Activated CD4-positive, alpha-beta T cell treated with anti-CD3 and anti-CD28 coated beads for 36 hours (primary cell): ENCODE measurements at regions not wholly inside any gene's neighbourhood (a gene's known extent, or its start where the extent isn't known, plus 50 kb on each side); places are given as distances from the start of the nearest gene placed in this dataset.

Experiments used
- ATAC-seq: fragments of 200-7000 bp; cut with Tn5 transposase; one replicate; pipeline ENCODE4 v1.10.0; 2021; ENCODE audit warnings: mild to moderate bottlenecking, moderate library complexity
- CTCF ChIA-PET: fragments of 350-600 bp; sonication (Branson Sonifier 250); formaldehyde crosslinking; loops from one replicate; lab custom pipeline; 2021; ENCODE audit warnings: antibody characterized with exemption; lab: Charles Lee
- POLR2A ChIA-PET: fragments of 350-600 bp; sonication (Branson Sonifier 250); formaldehyde crosslinking; loops from one replicate; lab custom pipeline; 2021; ENCODE audit warnings: antibody characterized with exemption, inconsistent platforms; lab: Charles Lee
- DNase-seq: peaks from one replicate; pipeline ENCODE4 v3.0.0-alpha.2; 2020
- H3K27ac Mint-ChIP-seq: one replicate; pipeline ENCODE4 v1.8.0; 2021; ENCODE audit warnings: mixed read lengths
- H3K27me3 Mint-ChIP-seq: one replicate; pipeline ENCODE4 v1.8.0; 2021; ENCODE audit warnings: mixed read lengths
- H3K36me3 Mint-ChIP-seq: one replicate; pipeline ENCODE4 v1.8.0; 2021; ENCODE audit warnings: low read depth, mixed read lengths
- H3K4me1 Mint-ChIP-seq: one replicate; pipeline ENCODE4 v1.8.0; 2021; ENCODE audit warnings: mixed read lengths
- H3K4me3 Mint-ChIP-seq: one replicate; pipeline ENCODE4 v1.8.0; 2021; ENCODE audit warnings: mild to moderate bottlenecking, moderate library complexity, mixed read lengths
- H3K9me3 Mint-ChIP-seq: one replicate; pipeline ENCODE4 v1.8.0; 2021; ENCODE audit warnings: low read depth, mixed read lengths
- intact Hi-C, 2 experiments: fragments of 100-400 bp; cut with DNase I in 1 of 2; cut with micrococcal nuclease in 1 of 2; formaldehyde crosslinking; loops; one replicate each; pipeline versions ENCODE4 v1.14.2 to v1.15.1; 2022 to 2024; cut with DNase I, micrococcal nuclease

DNA sequence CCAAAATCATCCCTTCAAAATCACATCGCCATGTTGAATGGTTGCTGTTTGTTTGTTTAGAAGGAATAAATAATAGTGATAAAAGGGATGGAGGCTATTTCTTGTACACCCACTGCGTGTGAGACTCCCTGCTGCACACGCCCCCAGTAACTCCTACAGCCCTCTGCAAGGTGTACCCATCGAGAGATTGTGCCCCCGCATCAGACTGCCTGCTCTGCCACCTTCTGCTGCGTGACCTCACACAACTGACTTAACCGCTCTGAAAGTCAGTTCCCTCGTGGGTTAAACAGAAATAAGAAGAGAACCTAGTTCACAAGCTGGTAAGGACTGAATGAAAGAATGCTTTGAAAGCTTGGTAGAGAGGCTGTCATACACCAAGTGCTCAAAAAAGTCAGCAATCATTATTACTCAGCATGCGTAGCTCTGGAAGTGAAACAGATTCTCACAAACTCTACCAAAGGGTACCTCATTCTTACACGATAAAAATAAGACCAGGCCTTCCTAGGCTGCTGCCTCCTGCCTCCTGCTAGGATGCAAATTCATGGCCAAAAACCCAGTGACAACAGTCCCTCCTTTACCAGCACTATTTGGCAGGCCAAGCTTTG is 147.1 kb downstream of the CPEB2 start:
- DNase-seq (no peak), ATAC-seq (peak; percentile 66)
- Mint-ChIP-seq H3K9me3 (no peaks in the 10 kb centered on the region), H3K27me3 (peaks cover 7% of the 10 kb centered on the region), H3K4me1 (no peaks in the 10 kb centered on the region), H3K4me3 (no peak overlapping the region), H3K36me3 (no peaks in the 10 kb centered on the region), H3K27ac (no peak overlapping the region)
- intact Hi-C loops, result no loop called here
- POLR2A ChIA-PET, result no interaction called here
- CTCF ChIA-PET, result no interaction called here

- H3K4me3 Mint-ChIP-seq, result no peak overlapping the region
- no peaks in the 10 kb centered on the region for H3K9me3 Mint-ChIP-seq
Observed at GRCh38 chr4:15149839-15150592, 147.7 kb downstream of the CPEB2 start.

DNA sequence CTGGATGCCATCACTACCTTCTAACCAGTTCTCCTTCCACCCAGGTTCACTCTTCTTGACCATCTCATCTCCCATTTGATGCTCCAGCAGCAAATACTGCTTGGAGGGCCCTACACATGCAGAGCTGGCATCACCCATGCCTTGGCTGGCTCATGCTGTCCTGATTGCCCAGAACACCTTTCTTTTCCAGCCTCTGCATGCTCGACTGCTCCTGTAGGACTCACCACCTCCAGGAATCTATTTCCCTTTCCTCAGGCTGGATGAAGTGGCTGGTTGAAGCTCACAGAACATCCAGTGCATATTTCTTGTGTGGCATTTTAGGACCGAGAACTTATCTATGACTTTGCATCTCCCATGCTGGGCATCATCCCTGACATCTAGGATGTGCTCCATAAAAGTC is 148.3 kb downstream of the CPEB2 start:
- no peak overlapping the region for H3K27ac Mint-ChIP-seq
- intact Hi-C loops, result no loop called here
- H3K4me1 Mint-ChIP-seq, result no peaks in the 10 kb centered on the region
- H3K4me3 Mint-ChIP-seq, result no peak overlapping the region
- DNase-seq (no peak), ATAC-seq (no peak)
- H3K36me3 Mint-ChIP-seq, result no peaks in the 10 kb centered on the region
- no peaks in the 10 kb centered on the region for H3K9me3 Mint-ChIP-seq
- ChIA-PET CTCF (no interaction called here), POLR2A (no interaction called here)
- peaks cover 7% of the 10 kb centered on the region for H3K27me3 Mint-ChIP-seq

More at GRCh38 chr4:15149839-15150592, 147.7 kb downstream of the CPEB2 start:
- Mint-ChIP-seq H3K4me1 (no peaks in the 10 kb centered on the region), H3K36me3 (no peaks in the 10 kb centered on the region), H3K27me3 (peaks cover 7% of the 10 kb centered on the region), H3K27ac (no peak overlapping the region)
- POLR2A ChIA-PET, result no interaction called here
- no peak for ATAC-seq
- intact Hi-C loops, result no loop called here
- no peak for DNase-seq
- CTCF ChIA-PET, result no interaction called here

GRCh38 chr4:15151033-15151432 is 148.8 kb downstream of the CPEB2 start:
- CTCF ChIA-PET, result no interaction called here
- no peak for DNase-seq
- Mint-ChIP-seq H3K9me3 (no peaks in the 10 kb centered on the region), H3K27me3 (peaks cover 7% of the 10 kb centered on the region), H3K4me3 (no peak overlapping the region), H3K27ac (no peak overlapping the region), H3K36me3 (no peaks in the 10 kb centered on the region), H3K4me1 (no peaks in the 10 kb centered on the region)
- intact Hi-C loops, result no loop called here
- no peak for ATAC-seq
- POLR2A ChIA-PET, result no interaction called here

DNA sequence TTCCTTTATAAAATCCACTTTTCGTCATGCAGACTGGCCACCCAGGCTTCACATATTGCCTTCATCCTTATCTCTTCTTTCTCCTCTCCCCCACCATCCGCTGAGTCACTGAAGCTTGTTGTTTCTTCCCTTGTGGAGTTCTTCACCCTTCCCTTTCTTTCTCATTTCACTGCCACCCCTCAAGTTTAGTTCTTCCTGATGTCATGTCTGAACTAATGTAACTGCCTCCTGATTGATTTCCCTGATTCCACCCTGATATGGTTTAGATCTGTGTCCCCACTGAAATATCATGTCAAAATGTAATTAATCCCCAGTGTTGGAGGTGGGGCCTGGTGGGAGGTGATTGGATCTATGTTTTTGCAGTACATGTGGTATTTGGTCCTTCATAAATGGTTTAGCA is 151.4 kb downstream of the CPEB2 start:
- ChIA-PET POLR2A (no interaction called here), CTCF (no interaction called here)
- DNase-seq (no peak), ATAC-seq (no peak)
- no peaks in the 10 kb centered on the region for H3K36me3 Mint-ChIP-seq
- no peaks in the 10 kb centered on the region for H3K9me3 Mint-ChIP-seq
- H3K4me1 Mint-ChIP-seq, result no peaks in the 10 kb centered on the region
- H3K4me3 Mint-ChIP-seq, result no peak overlapping the region
- intact Hi-C loops, result no loop called here
- H3K27me3 Mint-ChIP-seq, result peaks cover 2% of the 10 kb centered on the region
- no peak overlapping the region for H3K27ac Mint-ChIP-seq

GRCh38 chr4:15158406-15159091 is 156.3 kb downstream of the CPEB2 start:
- no peak for ATAC-seq
- Mint-ChIP-seq H3K9me3 (no peaks in the 10 kb centered on the region), H3K36me3 (no peaks in the 10 kb centered on the region), H3K27me3 (peaks cover 7% of the 10 kb centered on the region), H3K4me3 (no peak overlapping the region), H3K27ac (no peak overlapping the region), H3K4me1 (no peaks in the 10 kb centered on the region)
- no peak for DNase-seq
- intact Hi-C loops, result no loop called here
- CTCF ChIA-PET, result no interaction called here
- POLR2A ChIA-PET, result no interaction called here

- POLR2A ChIA-PET, result interaction anchor here (0.6 kb wide), 1 partner anchor 209 kb away, joined by 4 read pairs; no protein-coding TSS in a partner anchor
Observed at GRCh38 chr4:15159477-15160019, 157.3 kb downstream of the CPEB2 start.

GRCh38 chr4:15161439-15161838 is 159.2 kb downstream of the CPEB2 start:
- no peak overlapping the region for H3K4me3 Mint-ChIP-seq
- CTCF ChIA-PET, result interaction anchor here (0.7 to 0.8 kb wide), 2 partner anchors 95 to 96 kb away, joined by 3 to 4 read pairs; no protein-coding TSS in a partner anchor
- H3K9me3 Mint-ChIP-seq, result no peaks in the 10 kb centered on the region
- no peaks in the 10 kb centered on the region for H3K4me1 Mint-ChIP-seq
- H3K27ac Mint-ChIP-seq, result no peak overlapping the region
- no peak for ATAC-seq
- no peaks in the 10 kb centered on the region for H3K36me3 Mint-ChIP-seq
- peaks cover 7% of the 10 kb centered on the region for H3K27me3 Mint-ChIP-seq
- POLR2A ChIA-PET, result no interaction called here
- no peak for DNase-seq
- intact Hi-C loops, result no loop called here

More at GRCh38 chr4:15159477-15160019, 157.3 kb downstream of the CPEB2 start:
- Mint-ChIP-seq H3K4me3 (no peak overlapping the region), H3K27ac (no peak overlapping the region), H3K9me3 (no peaks in the 10 kb centered on the region), H3K36me3 (no peaks in the 10 kb centered on the region), H3K4me1 (no peaks in the 10 kb centered on the region), H3K27me3 (peaks cover 7% of the 10 kb centered on the region)
- intact Hi-C loops, result no loop called here
- CTCF ChIA-PET, result no interaction called here
- DNase-seq (no peak), ATAC-seq (no peak)

GRCh38 chr4:15162046-15162445 is 159.8 kb downstream of the CPEB2 start:
- intact Hi-C loops, result no loop called here
- H3K36me3 Mint-ChIP-seq, result no peaks in the 10 kb centered on the region
- POLR2A ChIA-PET, result no interaction called here
- DNase-seq (no peak), ATAC-seq (no peak)
- no peaks in the 10 kb centered on the region for H3K4me1 Mint-ChIP-seq
- H3K9me3 Mint-ChIP-seq, result no peaks in the 10 kb centered on the region
- no peak overlapping the region for H3K27ac Mint-ChIP-seq
- H3K4me3 Mint-ChIP-seq, result no peak overlapping the region
- peaks cover 9% of the 10 kb centered on the region for H3K27me3 Mint-ChIP-seq
- CTCF ChIA-PET, result interaction anchor here (0.8 kb wide), 1 partner anchor 95 kb away, joined by 4 read pairs; no protein-coding TSS in a partner anchor

GRCh38 chr4:15162465-15163283 is 160.4 kb downstream of the CPEB2 start:
- POLR2A ChIA-PET, result no interaction called here
- no peak overlapping the region for H3K4me3 Mint-ChIP-seq
- CTCF ChIA-PET, result no interaction called here
- H3K27ac Mint-ChIP-seq, result no peak overlapping the region
- intact Hi-C loops, result no loop called here
- H3K4me1 Mint-ChIP-seq, result no peaks in the 10 kb centered on the region
- DNase-seq (no peak), ATAC-seq (no peak)
- no peaks in the 10 kb centered on the region for H3K36me3 Mint-ChIP-seq
- H3K9me3 Mint-ChIP-seq, result no peaks in the 10 kb centered on the region
- peaks cover 9% of the 10 kb centered on the region for H3K27me3 Mint-ChIP-seq

- ATAC-seq, result no peak
Observed at GRCh38 chr4:15163284-15163645, 161.0 kb downstream of the CPEB2 start.

More at GRCh38 chr4:15163284-15163645, 161.0 kb downstream of the CPEB2 start:
- Mint-ChIP-seq H3K27ac (no peak overlapping the region), H3K36me3 (no peaks in the 10 kb centered on the region), H3K27me3 (peaks cover 9% of the 10 kb centered on the region), H3K4me3 (no peak overlapping the region), H3K4me1 (no peaks in the 10 kb centered on the region), H3K9me3 (no peaks in the 10 kb centered on the region)
- ChIA-PET CTCF (no interaction called here), POLR2A (no interaction called here)
- intact Hi-C loops, result no loop called here
- DNase-seq, result no peak
